NCI-H128 (cell line): ENCODE measurements at regions not wholly inside any gene's neighbourhood (a gene's known extent, or its start where the extent isn't known, plus 50 kb on each side); places are given as distances from the start of the nearest gene placed in this dataset.
"Not testable (repeated sequence)": the region's sequence is repeated elsewhere in the genome, so short reads cannot be mapped to it uniquely, and the experiment has no call there.

ENCODE experiments used
- DNase-seq: peaks from one replicate; lab custom pipeline; 2025; ENCODE audit not compliant: unreplicated experiment; lab: John Stamatoyannopoulos, UW

DNA sequence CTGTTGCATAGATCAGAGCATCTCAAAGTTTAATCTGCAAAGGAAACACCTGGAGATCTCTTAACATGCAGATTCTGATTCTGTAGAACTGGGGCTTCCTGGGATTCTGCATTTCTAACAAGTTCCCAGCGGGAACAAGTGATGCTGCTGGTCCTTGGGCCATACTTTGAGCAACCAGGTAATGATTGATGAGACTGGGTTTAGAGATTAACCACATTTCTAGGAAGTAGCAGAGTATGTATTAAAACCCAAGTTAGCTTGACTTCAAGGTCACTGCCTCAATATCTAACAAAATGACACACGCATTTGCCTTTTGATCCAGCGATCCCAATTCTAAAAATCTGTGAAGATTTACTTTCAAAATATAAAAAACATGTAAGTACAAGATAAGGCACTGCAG, 83.0 kb upstream of the DTNBP1 start:
- no peak for DNase-seq

DNA sequence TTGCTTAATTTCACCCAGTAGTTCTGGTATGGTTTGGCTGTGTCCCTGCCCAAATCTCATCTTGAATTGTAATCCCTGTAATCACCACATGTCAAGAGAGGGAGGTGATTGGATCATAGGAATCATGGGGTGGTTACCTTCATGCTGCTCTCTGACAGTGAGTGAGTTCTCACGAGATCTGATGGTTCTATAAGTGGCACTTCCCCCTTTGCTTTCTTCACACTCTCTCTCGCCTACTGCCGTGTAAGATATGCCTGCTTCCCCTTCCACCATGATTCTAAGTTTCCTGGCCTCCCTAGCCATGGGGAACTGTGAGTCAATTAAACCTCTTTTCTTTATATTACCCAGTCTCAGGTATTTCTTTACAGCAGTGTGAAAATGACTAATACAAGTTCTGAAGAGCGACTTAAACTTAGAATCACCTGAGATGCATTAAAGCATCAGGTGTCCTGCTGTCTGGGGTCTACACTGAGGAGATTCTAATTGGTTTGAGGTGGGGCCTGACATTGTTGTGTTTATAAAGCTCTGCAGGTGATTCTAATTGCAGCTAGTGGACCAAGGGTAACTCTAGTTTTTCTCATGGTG, 82.1 kb upstream of the DTNBP1 start:
- DNase-seq: no peak

DNA sequence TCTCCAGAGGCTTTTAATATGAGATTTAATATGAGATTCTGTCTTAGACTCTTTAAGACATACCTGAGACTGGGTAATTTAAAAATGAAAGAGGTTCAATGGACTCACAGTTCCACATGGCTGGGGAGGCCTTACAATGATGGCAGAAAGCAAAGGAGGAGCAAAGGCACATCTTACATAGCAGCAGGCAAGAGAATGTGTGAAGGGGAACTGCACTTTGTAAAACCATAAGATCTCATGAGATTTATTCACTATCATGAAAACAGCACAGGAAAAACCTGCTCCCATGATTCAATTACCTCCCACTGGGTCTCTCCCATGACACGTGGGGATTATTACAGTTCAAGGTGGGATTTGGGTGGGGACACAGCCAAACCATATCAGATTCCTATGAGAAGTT, 79.2 kb upstream of the DTNBP1 start:
- not testable (repeated sequence) for DNase-seq

DNA sequence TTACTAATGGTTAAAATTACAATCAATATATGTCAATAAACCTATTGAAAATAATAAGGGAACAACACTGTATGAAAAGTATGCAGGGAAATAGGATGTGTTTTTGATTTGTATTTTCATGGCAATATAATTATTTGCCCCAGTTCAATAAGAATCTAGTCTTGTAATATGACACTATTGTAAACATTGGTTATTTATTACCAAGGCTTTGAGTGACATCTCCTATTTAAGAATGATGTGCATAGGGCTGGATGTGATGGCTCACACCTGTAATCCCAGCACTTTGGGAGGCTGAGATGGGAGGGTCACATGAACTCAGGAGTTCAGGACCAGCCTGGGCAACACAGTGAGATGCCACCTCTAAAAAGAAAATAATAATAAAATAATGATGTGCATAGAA, 78.6 kb upstream of the DTNBP1 start:
- DNase-seq: no peak

DNA sequence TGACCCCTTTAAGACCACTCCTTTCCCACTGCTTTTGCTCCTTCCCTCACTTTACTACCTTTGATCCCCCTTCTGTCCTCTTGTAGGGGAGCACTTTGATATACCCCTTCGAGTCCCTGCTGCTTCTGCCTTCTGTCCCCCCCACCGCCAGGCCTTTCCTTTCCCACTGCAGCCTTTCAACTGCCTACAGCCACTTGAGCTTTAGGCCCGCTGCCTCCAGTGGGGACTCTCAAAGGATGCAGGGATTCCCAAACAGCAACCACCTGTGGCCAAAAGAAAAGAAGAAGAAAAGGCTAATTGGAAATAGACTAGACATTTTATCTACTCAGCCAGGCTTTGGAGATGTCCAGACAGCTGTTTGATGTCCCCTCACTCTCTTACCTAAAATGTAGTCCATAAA, 77.0 kb upstream of the DTNBP1 start:
- DNase-seq: no peak

DNA sequence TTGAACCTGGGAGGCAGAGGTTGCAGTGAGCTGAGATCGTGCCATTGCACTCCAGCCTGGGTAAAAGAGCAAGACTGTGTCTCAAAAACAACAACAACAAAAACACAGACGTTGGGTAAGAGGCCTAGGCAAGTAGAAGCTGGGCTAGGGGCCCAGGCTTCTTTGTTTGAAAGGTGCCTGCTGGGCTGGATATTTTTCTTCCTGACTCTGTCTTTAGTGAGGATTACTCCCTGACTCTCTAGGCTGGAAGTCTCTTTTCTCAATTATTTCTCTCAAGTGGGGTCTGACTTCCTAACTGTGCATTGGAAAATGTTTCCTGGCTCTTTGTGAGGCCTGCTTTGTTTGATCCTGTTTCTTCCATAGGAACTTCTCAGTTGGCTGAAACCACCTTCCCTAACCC, 76.5 kb upstream of the DTNBP1 start:
- no peak for DNase-seq

DNA sequence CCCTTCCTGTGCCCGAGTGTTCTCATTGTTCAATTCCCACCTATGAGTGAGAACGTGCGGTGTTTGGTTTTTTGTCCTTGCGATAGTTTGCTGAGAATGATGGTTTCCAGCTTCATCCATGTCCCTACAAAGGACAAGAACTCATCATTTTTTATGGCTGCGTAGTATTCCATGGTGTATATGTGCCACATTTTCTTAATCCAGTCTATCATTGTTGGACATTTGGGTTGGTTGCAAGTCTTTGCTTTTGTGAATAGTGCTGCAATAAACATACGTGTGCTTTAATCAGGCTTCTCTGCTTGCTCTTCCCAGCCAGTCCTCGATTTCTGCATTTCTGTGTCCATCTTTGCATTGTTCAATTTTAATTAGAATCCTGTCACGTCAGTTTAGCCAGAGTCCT, 75.4 kb upstream of the DTNBP1 start:
- DNase-seq: not testable (repeated sequence)

DNA sequence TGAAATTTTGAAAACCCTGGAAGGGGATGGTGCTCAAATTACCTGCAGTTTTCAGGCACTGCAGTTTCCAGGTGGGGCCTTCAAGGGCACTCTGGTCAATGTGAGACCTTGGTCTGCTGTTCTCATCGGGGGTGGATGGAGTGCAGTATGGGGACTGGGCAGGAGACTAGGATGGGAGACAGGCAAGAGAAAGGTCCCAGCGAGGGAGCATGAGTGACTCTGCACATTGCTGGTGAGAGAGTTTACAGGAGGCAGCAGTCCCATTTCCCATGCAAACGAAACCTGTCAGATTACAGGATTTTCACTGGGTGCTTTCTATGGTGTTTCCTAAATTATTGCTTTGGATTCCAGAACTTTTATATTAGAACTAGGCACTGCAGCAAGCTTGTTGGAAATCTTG, 73.5 kb upstream of the DTNBP1 start:
- DNase-seq: no peak

DNA sequence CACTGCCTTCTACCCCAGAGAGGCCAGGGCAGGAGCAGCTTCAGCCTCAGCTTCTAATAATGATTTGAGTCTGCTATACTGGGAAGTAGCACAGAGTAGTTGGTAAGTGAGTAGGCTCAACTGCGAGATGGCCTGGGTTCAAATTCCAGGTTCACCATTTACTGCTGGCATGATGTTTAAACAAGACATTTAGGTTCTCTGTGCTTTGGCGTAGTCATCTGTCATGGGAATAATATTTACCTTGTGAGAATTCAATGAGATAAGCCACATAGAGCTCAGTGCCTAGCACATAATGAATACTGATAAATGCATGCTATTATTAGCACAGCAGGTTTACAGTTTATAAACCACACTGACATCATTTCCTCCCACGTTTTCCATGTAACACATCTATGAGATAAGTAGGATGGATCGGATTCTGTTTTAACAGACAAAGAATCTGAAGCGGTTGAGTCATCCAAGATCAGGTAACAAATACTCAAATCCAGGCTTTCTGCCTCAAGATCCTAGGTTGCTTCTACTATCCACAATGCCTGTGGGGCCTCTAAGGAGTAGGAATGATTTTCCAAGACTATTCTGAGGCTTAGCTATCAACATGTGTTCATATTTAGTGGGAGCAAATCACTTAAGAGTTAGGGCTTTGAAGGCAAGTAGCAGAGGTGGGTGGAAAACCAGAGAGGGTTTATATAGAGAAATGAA, 72.9 kb upstream of the DTNBP1 start:
- no peak for DNase-seq

DNA sequence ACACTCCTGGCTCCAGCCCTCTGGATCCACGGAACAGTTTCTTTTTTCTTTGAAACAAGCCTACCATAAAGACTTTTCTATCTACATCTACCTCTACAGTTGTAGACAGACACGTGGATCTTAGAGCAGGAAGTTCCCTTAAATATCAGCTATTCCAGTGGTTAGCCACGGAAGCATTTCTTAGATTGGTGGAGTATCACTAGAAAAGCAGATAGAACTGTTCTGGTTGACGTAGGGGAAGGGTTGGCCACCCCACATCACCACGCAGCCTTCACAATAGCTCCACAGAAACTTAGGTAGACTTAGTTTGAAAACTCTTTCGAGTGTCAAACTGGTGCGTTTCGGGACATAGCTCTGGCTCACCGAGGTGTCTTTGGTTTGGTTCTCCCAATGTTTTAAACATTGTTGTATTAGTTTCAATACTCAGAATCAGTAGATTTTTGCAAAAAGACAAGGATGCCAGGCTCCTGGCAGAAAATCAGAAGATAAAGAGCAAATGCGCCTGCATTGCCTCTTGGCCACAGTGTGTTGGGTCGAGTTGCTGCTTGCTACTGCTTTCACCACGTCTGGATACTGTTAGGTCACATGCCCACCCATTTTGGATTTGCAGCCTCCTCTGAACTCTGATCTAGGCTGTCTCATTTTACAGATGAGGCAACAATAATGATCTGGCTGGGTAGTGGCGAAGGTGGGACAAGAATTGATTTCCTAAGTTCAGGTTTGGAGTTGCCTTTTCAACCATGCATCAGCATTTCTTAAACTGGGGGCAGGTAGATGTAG, 71.5 kb upstream of the DTNBP1 start:
- DNase-seq: no peak

DNA sequence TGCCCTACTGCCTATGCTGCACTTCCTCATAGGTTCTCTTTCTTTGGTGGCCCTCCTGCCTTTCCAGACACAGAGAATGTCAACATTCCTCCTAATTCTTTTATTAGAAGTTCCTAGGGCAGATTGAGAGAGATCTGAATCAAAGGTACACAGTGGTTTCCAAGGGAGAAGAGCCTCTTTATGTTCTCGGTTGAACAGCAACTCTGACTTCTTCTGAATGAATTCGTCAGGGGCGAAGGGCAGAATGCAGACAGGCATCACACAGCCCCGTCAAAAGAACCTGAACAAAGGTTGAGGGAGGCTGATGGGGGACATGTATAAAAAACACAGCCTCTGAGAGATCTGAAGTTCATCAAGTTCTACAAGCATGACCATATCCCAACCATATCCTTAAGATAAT, 68.1 kb upstream of the DTNBP1 start:
- no peak for DNase-seq

DNA sequence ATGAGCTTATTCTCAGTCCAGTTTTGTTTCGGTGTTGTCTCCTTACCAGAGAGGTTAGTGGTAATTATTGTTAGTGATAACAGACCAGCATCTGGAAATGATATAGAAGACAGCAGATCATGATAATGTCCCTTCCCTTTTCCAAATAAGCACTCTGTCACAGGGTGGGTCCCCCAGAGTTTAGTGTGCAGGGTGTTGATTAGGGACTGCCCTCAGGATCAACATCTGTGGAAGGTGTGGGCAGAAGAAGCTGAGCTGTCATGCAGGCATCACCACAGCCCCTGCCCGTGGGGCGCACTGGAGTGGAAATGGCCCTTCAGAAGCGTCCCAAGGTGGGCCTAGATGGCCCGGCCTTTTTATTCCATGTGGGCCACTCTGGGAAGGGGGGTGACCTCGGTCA, 67.6 kb upstream of the DTNBP1 start:
- no peak for DNase-seq

DNA sequence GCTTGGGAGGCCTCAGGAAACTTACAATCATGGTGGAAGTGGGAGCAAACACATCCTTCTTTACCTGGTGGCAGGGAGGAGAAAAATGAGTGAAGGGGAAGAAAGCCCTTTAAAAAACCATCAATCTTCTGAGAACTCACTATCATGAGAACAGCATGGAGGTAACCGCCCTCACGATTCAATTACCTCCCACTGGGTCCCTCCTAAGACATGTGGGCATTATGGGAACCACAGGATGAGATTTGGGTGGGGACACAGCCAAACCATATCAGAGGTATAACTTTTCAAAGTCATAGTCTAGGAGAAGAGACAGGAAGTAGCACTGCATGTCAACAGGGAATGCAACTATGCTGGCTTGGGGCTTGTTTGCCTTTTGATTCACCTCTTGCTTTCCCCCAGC, 59.9 kb upstream of the DTNBP1 start:
- DNase-seq: no peak

DNA sequence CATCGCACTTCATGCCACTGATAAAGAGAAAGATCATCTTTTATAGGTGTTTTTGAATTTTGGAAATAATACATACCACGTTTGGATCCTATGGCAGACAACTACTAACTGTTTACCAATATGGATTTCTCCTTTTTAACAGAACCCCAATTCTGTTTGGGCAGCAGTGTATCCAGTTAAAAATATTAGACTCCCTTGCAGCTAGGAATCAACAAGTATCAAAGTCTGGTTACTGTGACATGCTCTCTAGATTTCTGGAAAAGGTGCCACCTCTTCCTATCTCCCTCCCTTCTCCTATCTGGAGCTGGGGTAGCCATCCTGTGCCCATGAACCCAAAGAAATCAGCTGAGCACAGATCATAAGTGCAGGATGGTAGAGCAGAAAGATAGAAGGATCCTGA, 54.1 kb upstream of the DTNBP1 start:
- DNase-seq: no peak

DNA sequence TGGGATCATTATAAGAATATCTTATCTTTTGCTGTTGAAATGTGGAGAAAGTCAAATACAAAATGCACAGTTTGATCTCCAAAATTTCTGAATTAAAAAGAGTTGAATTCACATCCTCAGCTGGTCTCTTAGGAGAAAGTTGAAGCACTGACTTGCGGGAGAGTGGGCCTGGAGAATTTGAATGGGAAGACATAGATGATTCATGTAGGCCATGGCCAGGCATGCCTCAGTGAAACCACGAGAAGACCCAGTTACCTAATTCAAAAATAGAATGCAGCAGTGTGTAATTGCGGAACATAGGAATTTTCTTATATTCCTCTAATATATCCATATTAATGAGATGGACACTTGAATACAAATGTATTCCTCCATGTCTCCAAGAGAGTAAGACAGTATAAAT, 53.0 kb upstream of the DTNBP1 start:
- DNase-seq: no peak

DNA sequence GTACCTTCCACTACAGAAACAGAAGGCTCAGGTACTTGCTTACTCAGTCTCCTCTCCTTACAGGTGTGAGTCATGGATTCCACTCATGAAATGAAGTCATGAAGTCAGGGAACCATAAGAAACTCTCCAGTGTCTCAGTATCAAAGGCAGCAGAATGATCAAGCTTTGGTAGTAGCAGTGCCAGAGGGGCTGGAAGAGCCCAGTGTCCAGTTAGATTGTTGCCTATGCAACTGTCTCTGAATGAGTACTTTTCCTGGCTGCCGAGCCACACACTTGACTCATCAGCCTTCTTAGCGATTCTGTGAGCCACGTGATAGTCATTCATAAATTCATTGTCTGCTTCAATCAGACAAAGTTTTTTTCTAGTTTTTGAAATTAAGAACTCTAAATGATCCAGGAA, 52.2 kb upstream of the DTNBP1 start:
- no peak for DNase-seq

DNA sequence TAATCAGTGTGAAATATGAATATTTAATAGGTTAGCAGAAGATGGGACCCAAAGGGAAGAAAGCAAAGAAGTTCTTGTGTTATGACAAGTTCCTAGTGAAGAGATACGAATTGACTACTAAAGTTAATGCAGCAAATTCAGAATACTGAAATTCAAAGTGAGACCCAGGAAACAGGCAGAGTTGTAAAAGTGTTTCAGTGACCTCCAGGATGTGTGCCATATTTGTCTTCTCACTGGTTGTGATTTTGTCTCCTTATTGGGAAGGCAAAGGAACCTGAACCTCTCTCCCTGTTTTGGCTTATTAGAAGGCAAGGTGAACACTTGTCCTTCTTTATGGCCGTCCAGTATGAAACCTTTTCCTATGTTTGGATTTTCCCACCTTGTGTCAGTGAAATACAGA, 51.8 kb upstream of the DTNBP1 start:
- no peak for DNase-seq

DNA sequence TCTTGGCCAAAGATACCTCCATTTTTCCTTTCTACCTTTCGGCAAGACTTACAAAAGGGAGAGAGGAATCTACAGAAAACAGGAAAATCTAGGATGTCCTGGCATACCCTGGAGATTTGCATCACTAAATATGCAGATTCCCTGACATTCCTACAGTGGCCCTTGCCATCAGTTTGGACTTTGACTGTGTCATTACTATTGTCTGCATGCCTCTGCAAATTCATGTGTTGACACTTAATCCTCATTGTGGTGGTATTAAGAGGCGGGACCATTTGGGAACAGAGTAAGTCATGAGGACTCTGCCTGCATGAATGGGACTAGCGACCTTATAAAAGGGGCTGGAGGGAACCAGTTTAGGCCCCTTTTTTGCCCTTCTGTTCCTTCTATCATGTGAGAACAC, 50.5 kb upstream of the DTNBP1 start:
- DNase-seq: no peak

DNA sequence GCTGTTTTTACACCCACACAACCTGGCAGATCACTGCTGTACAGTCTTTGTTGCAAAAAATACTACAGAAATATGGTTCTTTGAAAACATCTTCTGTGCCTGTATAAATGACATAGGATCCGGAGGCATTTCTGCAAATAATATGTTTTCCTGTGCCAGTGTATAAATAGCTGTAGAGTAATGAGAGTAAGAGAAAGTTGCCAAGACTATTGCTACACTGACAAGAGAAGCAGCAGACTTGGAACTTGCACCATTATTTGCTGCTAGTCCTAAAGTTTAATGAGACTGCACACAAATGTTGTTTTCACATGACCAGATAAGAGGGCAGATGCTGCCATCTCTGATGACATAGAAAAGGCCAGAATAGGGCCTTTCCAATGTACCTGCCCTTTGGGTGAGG, 50.0 kb upstream of the DTNBP1 start:
- DNase-seq: no peak
